ENCODE measurements at regions not wholly inside any gene's neighbourhood (a gene's known extent, or its start where the extent isn't known, plus 50 kb on each side); places are given as distances from the start of the nearest gene placed in this dataset.

DNA sequence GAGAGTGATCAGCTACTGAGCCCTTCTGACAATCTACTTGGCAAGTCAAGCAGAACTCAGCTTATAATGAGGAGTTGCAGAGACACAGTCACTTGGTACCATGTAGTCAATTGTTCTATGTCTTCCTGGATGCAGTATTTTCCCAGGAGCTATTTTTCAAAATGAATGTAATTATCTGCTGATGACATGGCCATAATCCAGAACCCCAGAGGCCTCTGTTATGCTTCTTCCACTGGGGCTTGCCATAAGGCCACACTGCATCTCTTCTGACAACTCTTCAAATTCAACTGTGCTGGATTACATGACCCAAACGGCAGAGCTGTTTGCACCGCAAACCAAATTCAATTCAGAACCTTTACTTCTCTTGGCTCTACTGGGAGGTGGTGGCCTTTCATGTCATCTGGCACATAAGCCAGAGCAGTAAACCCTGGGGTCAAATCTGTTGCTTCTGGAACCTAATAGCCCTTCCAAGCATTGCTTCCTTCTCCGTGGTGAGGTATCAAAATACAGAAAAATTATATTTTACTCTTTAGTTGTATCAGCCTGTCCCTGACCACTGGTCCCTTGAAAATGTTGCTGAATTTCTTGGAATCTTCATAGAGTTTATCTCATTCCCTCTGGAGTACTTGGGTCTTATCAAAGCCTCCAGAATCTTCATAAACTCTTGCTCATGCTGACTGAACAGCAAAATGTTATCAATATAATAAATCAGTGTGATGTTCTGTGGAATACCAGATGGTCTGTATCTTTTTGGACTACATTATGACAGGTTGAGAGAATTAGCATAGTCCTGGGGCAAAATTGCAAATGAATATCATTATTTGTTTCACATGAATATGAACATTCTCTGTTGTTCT is 79.4 kb upstream of the DCN start:
- no peak for DNase-seq (ENCODE audit: low read depth in 1 of 2, low spot score in 1 of 2)

DNA sequence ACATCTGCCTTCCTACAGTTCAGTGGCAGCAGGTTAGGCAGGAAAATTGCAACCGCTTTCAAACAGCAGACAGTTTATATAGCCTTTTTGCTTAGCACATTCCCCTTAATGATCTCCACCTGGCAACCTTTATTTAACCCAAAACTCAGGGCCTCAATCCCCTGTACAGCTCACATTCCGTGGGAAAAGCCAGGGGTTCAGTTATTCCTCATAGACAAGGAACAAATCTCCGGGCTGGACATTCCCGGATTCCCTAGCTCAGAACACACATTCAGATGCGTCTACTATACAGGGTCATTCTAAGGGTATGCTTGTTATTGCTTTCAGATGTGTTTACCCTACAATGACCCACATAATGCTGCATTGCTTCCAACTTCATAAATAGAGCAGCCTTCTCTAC is 73.8 kb upstream of the DCN start:
- TF ChIP-seq POLR2AphosphoS5 (IDR thresholded peaks at IDR 0.05; ENCODE audit: low read depth): no peak
- TF ChIP-seq GABPA (IDR thresholded peaks at IDR 0.05; ENCODE audit: low read depth): no peak
- TF ChIP-seq, protein P1, sequence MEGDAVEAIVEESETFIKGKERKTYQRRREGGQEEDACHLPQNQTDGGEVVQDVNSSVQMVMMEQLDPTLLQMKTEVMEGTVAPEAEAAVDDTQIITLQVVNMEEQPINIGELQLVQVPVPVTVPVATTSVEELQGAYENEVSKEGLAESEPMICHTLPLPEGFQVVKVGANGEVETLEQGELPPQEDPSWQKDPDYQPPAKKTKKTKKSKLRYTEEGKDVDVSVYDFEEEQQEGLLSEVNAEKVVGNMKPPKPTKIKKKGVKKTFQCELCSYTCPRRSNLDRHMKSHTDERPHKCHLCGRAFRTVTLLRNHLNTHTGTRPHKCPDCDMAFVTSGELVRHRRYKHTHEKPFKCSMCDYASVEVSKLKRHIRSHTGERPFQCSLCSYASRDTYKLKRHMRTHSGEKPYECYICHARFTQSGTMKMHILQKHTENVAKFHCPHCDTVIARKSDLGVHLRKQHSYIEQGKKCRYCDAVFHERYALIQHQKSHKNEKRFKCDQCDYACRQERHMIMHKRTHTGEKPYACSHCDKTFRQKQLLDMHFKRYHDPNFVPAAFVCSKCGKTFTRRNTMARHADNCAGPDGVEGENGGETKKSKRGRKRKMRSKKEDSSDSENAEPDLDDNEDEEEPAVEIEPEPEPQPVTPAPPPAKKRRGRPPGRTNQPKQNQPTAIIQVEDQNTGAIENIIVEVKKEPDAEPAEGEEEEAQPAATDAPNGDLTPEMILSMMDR (IDR thresholded peaks at IDR 0.05; ENCODE audit: insufficient read depth, low read length): no peak
- TF ChIP-seq SPI1 (IDR thresholded peaks at IDR 0.05; ENCODE audit: borderline replicate concordance, low read depth): no peak
- TF ChIP-seq, protein P2, sequence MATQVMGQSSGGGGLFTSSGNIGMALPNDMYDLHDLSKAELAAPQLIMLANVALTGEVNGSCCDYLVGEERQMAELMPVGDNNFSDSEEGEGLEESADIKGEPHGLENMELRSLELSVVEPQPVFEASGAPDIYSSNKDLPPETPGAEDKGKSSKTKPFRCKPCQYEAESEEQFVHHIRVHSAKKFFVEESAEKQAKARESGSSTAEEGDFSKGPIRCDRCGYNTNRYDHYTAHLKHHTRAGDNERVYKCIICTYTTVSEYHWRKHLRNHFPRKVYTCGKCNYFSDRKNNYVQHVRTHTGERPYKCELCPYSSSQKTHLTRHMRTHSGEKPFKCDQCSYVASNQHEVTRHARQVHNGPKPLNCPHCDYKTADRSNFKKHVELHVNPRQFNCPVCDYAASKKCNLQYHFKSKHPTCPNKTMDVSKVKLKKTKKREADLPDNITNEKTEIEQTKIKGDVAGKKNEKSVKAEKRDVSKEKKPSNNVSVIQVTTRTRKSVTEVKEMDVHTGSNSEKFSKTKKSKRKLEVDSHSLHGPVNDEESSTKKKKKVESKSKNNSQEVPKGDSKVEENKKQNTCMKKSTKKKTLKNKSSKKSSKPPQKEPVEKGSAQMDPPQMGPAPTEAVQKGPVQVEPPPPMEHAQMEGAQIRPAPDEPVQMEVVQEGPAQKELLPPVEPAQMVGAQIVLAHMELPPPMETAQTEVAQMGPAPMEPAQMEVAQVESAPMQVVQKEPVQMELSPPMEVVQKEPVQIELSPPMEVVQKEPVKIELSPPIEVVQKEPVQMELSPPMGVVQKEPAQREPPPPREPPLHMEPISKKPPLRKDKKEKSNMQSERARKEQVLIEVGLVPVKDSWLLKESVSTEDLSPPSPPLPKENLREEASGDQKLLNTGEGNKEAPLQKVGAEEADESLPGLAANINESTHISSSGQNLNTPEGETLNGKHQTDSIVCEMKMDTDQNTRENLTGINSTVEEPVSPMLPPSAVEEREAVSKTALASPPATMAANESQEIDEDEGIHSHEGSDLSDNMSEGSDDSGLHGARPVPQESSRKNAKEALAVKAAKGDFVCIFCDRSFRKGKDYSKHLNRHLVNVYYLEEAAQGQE (IDR thresholded peaks at IDR 0.05; ENCODE audit: insufficient replicate concordance, low read depth): no peak
- H3K4me3 ChIP-seq (replicated peaks; ENCODE audit: insufficient read depth, low read length): no peak overlapping the region
- H3K27ac ChIP-seq (replicated peaks): no peak overlapping the region
- no peaks in the 10 kb centered on the region for H3K27me3 ChIP-seq (ENCODE audit: insufficient read depth, poor library complexity, severe bottlenecking)
- DNase-seq (ENCODE audit: low read depth in 1 of 2, low spot score in 1 of 2): no peak

More for the DNA sequence above, 79.4 kb upstream of the DCN start:
- H3K4me3 ChIP-seq (replicated peaks; ENCODE audit: insufficient read depth, low read length): no peak overlapping the region
- no peak overlapping the region for H3K27ac ChIP-seq (replicated peaks)
- TF ChIP-seq POLR2AphosphoS5 (IDR thresholded peaks at IDR 0.05; ENCODE audit: low read depth) (no peak), SPI1 (IDR thresholded peaks at IDR 0.05; ENCODE audit: borderline replicate concordance, low read depth) (no peak), GABPA (IDR thresholded peaks at IDR 0.05; ENCODE audit: low read depth) (no peak)
- TF ChIP-seq, protein P1 (IDR thresholded peaks at IDR 0.05; ENCODE audit: insufficient read depth, low read length): no peak
- TF ChIP-seq, protein P2 (IDR thresholded peaks at IDR 0.05; ENCODE audit: insufficient replicate concordance, low read depth): no peak
- no peaks in the 10 kb centered on the region for H3K27me3 ChIP-seq (ENCODE audit: insufficient read depth, poor library complexity, severe bottlenecking)

DNA sequence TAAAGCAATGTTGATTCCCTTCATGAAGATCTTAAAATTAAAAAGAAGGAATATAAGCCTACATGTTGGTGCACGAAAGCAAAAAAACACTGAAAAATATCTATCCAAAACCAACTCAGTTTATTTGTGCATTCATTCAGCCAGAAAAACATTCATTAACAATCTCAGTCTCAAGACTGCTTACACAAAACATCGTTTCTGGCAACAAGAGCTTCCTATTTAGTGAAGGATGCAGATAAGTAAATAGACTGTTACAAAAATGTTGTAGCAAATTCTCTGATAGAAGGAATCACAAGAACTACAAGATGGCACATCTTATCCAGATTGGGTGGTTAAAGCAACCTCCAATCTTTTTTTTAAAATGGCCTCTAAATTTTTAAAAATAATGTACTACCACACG is 69.7 kb upstream of the DCN start:
- no peak for DNase-seq (ENCODE audit: low read depth in 1 of 2, low spot score in 1 of 2)
- Histone ChIP-seq H3K4me3 (replicated peaks; ENCODE audit: insufficient read depth, low read length) (no peak overlapping the region), H3K27ac (replicated peaks) (no peak overlapping the region), H3K27me3 (ENCODE audit: insufficient read depth, poor library complexity, severe bottlenecking) (no peaks in the 10 kb centered on the region)
- TF ChIP-seq GABPA (IDR thresholded peaks at IDR 0.05; ENCODE audit: low read depth) (no peak), POLR2AphosphoS5 (IDR thresholded peaks at IDR 0.05; ENCODE audit: low read depth) (no peak), SPI1 (IDR thresholded peaks at IDR 0.05; ENCODE audit: borderline replicate concordance, low read depth) (no peak)
- TF ChIP-seq, protein P1 (IDR thresholded peaks at IDR 0.05; ENCODE audit: insufficient read depth, low read length): no peak
- TF ChIP-seq, protein P2 (IDR thresholded peaks at IDR 0.05; ENCODE audit: insufficient replicate concordance, low read depth): no peak
